Activated gamma-delta T cell treated with Interleukin-2 at 50 U/mL for 16 hours (primary cell): ENCODE measurements at regions not wholly inside any gene's neighbourhood (a gene's known extent, or its start where the extent isn't known, plus 50 kb on each side); places are given as distances from the start of the nearest gene placed in this dataset.
"Not testable (repeated sequence)": the region's sequence is repeated elsewhere in the genome, so short reads cannot be mapped to it uniquely, and the experiment has no call there.

Experiments
- DNase-seq: peaks from one replicate; pipeline ENCODE4 v3.0.0-alpha.2; 2020

- DNase-seq: no peak
These were observed 555.4 kb downstream of the KCTD12 start for GRCh38 chr13:76330761-76331160.

DNA sequence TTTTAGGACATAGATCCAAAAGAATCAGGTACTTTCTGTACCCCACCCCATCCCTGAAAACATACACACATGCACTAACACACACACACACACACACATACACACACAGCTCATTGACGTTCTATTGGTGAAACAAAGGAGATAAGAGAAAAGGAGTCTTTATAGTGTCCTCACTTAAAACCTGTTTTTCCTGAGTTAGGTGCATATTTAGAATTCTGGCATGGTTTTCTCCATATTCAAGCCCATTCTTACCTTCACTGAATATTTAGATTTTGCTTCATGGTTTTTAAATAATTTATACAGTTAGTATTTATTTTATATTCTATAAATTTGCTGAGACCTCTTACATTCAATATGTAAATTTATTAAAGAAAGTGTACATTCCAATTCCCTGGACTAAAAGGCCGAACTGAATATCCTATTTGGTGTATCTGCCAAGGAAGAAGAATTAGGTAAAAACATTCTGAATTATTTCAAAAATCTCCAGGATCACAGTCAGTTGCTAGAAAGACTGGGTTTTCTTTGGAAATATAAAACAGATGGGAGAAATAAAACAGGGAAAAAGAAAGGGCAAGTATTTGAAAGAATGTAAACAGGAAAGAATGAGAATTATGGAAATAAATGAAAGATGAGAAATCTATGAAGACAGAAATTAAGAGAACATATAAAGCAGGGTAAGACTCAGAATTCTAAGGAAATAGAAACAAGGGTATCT, 556.2 kb downstream of the KCTD12 start:
- no peak for DNase-seq

DNA sequence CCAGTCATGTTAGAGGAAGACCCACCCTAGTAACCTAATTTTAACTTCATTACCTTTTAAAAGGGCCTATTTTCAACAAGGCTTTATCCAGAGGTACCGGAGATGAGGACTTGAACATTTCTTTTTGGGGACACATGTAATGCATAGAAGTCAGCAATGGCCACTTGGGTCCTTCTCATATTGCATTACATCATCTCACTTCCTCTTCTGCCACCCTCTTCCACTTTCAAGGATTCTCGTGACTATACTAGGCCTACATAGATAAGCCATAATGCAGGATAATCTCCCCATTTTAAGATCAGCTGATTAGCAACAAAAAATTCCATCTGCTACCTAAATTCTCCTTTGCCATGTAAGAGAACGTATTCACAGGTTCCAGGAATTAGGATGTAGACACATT, 557.2 kb downstream of the KCTD12 start:
- DNase-seq: no peak

- no peak for DNase-seq
These were observed 559.9 kb downstream of the KCTD12 start for GRCh38 chr13:76326343-76326742.

GRCh38 chr13:76319921-76320320, 566.3 kb downstream of the KCTD12 start:
- no peak for DNase-seq

DNA sequence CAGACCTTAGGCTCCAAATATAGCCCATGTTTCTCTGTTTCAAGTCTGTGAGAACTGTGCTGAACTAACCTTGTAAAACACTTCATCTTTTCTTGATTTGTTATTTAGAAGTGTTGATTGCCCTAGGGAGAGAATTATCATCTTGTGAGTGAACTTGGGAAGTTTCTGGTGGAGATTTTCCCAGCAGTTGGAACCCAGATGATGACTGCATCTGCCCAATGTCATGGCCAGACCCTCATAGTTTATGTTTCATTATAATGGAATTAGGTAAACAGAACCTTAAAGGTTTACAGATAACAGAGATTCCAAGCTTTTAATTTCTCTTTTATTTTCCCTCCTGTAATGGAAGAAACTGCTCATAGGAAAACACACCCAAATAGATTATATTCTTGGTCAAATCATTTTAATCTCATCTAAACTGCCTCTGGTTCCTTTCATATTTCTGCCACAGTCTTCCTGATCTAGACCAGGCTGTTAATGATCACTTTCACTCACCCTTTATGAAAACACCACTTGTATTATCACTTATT, 569.1 kb downstream of the KCTD12 start:
- no peak for DNase-seq

GRCh38 chr13:76314495-76314894, 571.7 kb downstream of the KCTD12 start:
- no peak for DNase-seq

DNA sequence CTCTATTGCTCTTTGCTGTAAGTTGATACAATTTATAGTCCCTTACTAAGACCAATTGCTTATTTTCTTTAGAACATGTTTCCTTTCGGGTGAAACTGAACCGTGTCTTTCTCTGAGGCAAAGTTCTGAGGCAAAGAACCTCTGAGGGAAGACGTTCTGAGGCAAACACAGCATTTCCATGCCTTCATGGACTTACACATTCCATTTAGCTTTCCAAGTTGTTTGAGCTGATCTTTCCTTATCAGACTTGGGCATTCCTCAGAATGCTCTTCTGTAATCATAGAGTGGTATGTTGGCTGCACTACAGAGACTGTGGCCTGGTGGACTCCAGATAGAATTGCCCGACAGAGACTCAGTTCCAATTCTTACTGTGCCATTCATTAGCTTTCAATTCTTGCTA, 579.1 kb downstream of the KCTD12 start:
- DNase-seq: no peak

- DNase-seq: no peak
These were observed 585.5 kb downstream of the KCTD12 start for GRCh38 chr13:76300688-76301087.

DNA sequence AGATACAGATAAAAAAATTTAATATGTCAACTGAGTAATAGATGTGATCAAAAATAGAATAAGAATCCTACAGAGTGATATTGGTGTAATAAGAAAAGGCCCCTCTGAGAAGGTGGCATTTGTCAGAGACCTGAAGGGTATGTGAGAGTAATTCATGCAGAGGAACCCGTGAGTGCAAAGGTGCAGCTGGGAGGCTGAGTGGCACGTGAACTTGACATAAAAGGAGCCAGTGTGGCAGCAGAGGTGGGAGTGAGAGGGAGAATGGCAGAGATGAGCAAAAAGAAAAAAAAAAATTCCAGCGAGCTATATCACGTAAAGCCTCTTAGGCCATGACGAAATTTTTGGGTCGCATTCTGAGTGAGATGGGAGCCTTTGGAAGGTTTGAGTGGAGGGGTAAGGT, 588.9 kb downstream of the KCTD12 start:
- DNase-seq: no peak

- no peak for DNase-seq
These were observed 589.5 kb downstream of the KCTD12 start for GRCh38 chr13:76296751-76297150.

DNA sequence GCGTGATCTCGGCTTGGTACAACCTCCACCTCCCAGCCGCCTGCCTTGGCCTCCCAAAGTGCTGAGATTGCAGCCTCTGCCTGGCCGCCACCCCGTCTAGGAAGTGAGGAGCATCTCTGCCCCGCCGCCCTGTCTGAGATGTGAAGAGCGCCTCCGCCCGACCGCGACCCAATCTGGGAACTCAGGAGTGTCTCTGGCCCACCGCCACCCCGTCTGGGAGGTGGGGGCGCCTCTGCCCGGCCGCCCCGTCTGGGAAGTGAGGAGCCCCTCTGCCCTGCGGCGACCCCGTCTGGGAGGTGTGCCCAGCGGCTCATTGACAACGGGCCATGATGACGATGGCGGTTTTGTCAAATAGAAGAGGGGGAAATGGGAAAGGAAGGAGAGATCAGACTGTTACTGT, 591.2 kb downstream of the KCTD12 start:
- DNase-seq: not testable (repeated sequence)

- DNase-seq: no peak
These were observed 592.5 kb downstream of the KCTD12 start for GRCh38 chr13:76293751-76294150.

DNA sequence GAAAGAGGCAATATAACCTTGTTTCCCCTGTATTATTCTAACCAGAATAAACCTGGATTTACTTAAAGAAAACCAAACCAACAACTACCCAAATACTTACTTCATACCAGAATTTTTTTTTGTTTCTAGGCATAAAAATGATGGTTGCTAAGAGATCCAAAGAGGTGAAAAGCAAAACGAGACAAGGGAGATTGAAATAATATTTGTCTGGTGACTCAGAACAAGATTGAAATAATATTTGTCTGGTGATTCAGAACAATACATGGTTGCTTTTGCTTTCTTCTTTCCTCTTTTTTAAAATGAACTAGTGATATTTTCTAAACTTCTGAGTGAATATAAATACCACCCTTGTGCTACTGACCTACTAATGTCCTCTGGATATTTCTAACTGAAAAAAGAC, 592.9 kb downstream of the KCTD12 start:
- DNase-seq: no peak

DNA sequence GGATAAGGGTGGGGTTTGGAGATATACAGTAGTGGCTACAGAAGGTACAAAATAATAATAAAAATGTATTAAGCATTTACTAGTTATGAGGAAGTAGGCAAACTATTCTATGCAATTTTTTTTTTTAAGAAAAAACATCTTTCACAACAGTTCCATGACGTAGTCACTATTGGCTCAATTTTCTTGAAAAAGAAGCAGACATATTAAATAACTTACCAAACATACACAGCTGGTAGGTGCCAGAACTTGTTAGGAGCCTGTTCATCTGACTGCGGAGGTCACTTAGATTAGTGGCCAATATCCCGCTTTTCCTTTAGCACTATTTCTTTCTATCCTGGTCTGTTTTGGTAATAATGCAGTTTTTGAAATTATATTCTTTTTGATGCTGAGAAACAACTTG, 593.5 kb downstream of the KCTD12 start:
- DNase-seq: no peak

DNA sequence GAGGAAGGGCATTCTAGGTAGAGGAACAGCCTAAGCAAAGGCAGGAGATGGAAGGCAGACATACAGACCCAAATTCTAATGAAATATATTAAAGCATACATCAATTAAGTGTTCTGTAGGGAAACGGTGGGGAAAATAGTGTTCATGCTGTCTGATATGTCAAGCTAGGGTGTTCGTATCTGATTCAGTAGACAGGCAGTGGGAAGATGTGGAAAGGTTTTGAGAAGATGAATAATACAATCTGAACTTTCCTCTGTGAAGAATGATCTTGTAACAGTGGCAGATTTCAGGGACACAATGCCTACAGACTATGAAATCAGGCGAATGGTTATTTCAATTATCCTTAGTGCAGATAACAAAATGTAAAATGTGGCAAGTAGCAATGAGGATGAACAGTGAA, 594.2 kb downstream of the KCTD12 start:
- no peak for DNase-seq

- DNase-seq: no peak
These were observed 596.6 kb downstream of the KCTD12 start for GRCh38 chr13:76289558-76289957.

- DNase-seq: no peak
These were observed 600.0 kb downstream of the KCTD12 start for GRCh38 chr13:76286178-76286577.

DNA sequence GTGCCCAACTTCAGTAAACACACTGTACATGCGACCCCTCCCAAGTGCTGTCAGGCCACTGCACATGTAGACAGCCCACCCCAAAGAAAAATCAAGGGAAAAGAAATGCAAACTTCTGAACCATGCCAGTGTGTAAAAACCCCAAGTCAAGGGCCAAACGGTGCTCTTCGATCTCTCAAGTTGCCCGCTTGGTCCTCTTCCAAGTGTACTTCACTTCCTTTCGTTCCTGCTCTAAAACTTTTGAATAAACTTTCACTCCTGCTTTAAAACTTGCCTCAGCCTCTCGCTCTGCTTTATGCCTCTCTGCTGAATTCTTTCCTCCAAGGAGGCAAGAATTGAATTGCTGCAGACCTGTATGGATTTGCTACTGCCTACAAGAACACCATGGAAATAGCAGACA, 600.7 kb downstream of the KCTD12 start:
- DNase-seq: no peak

DNA sequence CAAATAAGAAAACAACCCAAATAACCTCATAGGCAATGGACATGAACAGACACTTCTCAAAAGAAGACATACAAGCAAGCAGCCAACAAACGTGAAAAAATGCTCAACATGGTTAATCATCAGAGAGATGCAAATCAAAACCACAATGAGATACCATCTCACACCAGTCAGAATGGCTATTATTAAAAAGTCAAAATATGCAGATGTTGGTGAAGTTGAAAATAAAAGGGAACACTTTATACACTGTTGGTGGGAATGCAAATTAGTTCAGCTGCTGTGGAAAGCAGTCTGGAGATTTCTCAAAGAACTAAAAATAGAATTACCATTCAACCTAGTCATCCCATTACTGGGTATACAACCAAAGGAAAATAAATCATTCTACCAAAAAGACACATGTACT, 606.4 kb downstream of the KCTD12 start:
- DNase-seq: not testable (repeated sequence)

- no peak for DNase-seq
These were observed 614.4 kb downstream of the KCTD12 start for GRCh38 chr13:76271728-76272232.

DNA sequence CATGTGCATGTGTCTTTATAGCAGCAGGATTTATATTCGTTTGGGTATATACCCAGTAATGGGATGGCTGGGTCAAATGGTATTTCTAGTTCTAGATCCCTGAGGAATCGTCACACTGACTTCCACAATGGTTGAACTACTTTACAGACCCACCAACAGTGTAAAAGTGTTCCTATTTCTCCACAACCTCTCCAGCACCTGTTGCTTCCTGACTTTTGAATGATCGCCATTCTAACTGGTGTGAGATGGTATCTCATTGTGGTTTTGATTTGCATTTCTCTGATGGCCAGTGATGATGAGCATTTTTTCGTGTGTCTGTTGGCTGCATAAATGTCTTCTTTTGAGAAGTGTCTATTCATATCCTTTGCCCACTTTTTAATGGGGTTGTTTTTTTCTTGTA, 617.9 kb downstream of the KCTD12 start:
- not testable (repeated sequence) for DNase-seq

- no peak for DNase-seq
These were observed 619.0 kb downstream of the KCTD12 start for GRCh38 chr13:76267216-76267615.

DNA sequence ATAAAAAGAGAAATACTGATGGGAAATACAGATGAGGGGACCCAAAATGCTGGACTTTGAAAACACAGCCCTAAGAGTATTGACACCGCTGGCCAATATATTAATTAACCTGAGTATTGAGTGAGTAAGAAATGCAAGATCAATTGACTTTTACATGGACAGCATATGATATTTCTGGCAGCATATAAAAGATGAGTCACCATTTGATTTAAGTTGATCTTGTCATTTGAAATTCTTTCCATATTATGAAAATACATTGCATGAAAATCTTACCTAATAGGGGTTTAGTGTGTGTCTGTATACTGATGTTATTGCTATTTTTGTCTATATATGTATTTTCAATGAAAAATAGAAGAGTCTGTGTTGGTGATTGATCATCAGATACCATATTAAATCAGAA, 619.6 kb downstream of the KCTD12 start:
- DNase-seq: no peak

- DNase-seq: no peak
These were observed 614.1 kb downstream of the LMO7 start for GRCh38 chr13:76250211-76250610.
